LHCN-M2 (cell line): ENCODE measurements at regions not wholly inside any gene's neighbourhood (a gene's known extent, or its start where the extent isn't known, plus 50 kb on each side); places are given as distances from the start of the nearest gene placed in this dataset.
"Not testable (repeated sequence)": the region's sequence is repeated elsewhere in the genome, so short reads cannot be mapped to it uniquely, and the experiment has no call there.

Experiments used
- DNase-seq: peaks from one replicate; pipeline ENCODE4 v3.0.0-alpha.2; 2012; ENCODE audit warnings: low read depth

GRCh38 chr7:89401099-89401498 is 605.6 kb upstream of the TEX47 start:
- DNase-seq, result no peak

- no peak for DNase-seq
Measured at GRCh38 chr7:89401690-89402089, 606.2 kb upstream of the TEX47 start.

GRCh38 chr7:89451911-89452310 is 656.4 kb upstream of the TEX47 start:
- DNase-seq, result no peak

GRCh38 chr7:89456556-89456955 is 661.0 kb upstream of the TEX47 start:
- no peak for DNase-seq

DNA sequence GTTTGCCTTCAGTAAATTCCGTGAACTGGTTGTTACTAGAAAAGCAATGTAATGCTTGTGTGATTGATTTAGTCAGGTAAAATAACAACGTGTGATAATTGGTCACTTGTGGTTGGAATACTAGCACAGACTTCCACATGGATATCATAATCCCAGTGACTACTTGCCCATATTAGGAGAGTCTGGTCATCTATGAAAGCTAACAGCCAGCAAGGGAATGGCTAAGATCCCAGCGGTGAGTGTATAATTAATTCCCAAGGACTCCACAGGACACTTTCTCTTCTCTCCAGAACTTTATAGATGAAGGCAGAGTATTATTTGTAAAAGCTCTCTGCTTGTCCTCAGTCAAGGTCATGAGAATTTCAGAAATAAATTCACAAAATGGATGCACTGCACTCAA is 662.6 kb upstream of the TEX47 start:
- no peak for DNase-seq

DNA sequence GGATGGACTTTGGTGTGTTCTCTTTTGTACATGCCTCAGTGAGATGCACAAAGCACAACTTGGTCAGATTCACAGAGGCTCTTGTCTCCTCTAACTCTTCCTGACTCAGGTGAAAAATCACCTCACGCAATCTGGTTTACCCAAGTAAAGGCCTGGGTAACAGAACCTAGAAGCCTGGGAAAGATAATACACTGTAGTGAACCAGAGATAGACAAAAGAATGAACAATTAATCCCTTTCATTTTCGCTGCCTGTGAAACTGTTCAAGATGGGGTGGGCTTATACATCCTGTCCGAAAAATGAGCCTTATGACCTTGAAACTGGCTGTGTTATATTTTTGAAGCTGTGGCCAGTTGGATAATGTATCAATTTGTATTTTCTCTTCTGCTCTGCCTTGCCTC is 678.9 kb upstream of the TEX47 start:
- no peak for DNase-seq

DNA sequence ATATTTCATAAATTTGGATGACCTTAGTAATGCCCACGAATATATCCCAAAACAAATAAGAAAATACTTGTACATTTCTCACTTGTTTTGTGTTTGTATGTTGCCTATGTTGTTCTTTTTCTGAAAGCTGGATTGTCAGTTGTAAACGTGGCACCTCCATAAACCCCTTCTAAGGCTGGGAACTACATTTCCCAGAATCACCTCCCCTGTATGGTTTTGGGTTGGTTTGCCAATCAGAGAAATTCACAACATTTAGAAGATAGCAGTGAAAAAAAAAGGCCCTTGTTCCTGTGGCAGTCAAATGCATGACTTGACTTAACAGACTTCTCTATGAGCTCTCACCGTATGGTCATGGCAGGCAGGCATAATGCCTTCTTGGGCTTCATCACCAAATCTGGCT is 676.3 kb upstream of the STEAP1 start:
- DNase-seq, result no peak

DNA sequence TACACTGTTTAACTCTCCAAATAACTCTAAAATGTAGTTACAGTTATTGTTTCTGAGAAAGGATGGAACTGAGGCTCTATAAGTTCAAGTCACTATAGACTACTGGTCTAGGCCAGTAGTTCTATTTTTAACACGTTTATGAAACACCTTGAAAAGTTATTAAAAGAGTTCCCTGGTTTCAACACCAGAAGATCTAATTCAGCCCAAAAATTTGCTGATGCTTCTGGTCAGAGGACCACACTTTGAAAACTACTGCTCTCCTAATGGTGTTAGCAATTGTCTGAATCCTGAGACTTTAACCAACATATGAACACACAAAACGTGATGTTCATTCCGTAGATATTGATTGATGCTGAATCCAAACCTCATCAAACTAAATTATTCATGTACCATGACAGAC is 658.6 kb upstream of the STEAP1 start:
- no peak for DNase-seq

- no peak for DNase-seq
Measured at GRCh38 chr7:89500084-89500483, 654.2 kb upstream of the STEAP1 start.

DNA sequence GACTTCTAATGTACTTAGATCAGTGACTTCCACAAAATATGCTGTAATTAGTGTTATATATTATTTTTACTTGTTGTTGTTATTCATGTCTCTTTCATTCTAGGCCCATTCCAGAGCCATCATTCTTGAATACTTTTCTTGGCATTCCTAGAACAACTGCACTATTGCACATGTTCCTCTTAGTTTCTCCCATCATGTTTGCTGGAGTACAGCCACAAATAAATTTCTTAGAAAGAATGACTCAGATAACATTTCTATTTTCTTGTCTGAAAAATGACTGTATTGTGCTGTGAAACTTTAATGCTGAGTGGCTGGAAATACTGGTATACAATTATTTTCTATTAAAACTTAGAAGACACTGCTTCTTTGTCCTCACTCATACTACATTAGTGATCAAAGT is 651.0 kb upstream of the STEAP1 start:
- no peak for DNase-seq

DNA sequence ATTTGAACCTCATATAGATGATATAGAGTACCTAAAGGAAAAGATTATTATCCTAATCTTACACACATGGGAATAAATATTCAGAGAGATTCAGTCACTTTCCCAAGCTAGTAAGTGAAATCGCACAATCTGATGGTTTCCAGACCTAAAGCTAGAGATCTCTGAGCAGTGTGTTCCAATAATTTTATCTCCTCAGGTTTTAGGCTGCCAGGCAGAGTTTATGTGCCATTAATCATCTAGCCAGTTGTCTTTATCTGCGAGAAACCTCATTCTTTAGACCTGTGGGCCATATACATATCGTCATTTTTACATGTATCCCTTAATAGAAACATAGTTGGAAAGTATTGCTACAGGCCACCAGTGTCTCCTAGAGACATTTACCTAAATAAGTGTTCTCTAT is 647.2 kb upstream of the STEAP1 start:
- no peak for DNase-seq

- DNase-seq, result no peak
Measured at GRCh38 chr7:89511900-89512299, 642.4 kb upstream of the STEAP1 start.

- no peak for DNase-seq
Measured at GRCh38 chr7:89514970-89515369, 639.3 kb upstream of the STEAP1 start.

GRCh38 chr7:89517815-89518214 is 636.5 kb upstream of the STEAP1 start:
- DNase-seq, result no peak

GRCh38 chr7:89549768-89550167 is 604.5 kb upstream of the STEAP1 start:
- no peak for DNase-seq

GRCh38 chr7:89554209-89554608 is 600.1 kb upstream of the STEAP1 start:
- DNase-seq, result no peak

DNA sequence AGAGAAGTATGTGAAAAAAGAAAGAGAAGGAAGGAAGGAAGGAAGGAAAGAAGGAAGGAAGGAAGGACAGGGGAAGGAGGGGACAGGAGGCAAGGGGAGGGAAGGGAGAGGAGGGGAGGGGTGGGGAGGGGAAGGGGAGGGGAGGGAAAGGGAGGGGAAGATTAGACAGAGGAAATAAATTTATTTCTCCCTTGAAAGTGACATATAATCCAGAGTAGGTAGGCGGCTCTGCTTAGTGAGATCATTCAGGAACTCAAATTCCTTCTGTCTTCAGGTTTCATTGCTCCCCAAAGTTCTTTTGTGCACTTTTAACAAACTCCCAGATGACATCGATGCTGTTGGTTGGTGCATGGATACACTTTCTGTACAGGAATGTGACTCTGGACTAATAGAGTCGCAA is 594.7 kb upstream of the STEAP1 start:
- DNase-seq, result no peak

GRCh38 chr7:89563597-89563996 is 590.7 kb upstream of the STEAP1 start:
- no peak for DNase-seq

- no peak for DNase-seq
Measured at GRCh38 chr7:89584896-89585295, 569.4 kb upstream of the STEAP1 start.

- no peak for DNase-seq
Measured at GRCh38 chr7:89593125-89593524, 561.1 kb upstream of the STEAP1 start.

DNA sequence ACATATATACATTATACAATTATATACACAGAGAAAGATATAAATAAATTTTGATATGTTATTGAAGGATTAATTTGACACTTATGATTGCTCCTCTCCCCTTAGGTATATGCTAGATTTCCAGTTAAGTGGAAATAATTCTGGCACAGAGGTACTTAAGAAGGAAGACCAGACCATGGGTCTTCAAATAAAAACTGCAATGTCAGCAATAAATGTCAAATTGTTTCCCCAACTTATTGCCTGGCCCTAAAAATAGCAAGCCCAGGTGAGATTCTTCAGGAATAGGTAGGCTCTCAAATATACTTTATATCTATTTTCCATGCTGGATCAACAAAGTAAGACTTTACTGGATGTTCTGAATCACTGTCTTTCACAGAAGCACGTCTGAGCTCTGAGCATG is 551.3 kb upstream of the STEAP1 start:
- DNase-seq, result no peak

DNA sequence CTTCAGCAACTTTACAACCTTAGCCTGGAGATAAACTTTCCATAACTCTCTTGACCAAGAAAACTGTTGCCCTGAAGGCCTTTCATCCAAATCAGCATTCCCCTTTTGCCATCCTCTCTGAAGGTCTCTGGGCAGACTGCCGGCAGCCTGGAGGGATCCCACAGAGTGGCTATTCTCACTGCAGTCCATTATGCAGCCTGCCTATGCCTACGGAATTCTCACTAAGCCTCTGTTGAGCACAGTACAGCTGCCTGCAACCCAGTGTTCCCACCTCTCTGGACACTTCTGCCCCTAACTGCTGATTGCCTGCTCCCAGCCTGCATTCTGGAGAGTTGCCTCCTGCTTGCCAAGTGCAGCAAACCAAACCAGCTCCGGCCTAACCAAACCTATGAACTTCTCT is 548.9 kb upstream of the STEAP1 start:
- DNase-seq, result no peak

- no peak for DNase-seq
Measured at GRCh38 chr7:89606511-89606910, 547.8 kb upstream of the STEAP1 start.

- no peak for DNase-seq
Measured at GRCh38 chr7:89607792-89608191, 546.5 kb upstream of the STEAP1 start.

DNA sequence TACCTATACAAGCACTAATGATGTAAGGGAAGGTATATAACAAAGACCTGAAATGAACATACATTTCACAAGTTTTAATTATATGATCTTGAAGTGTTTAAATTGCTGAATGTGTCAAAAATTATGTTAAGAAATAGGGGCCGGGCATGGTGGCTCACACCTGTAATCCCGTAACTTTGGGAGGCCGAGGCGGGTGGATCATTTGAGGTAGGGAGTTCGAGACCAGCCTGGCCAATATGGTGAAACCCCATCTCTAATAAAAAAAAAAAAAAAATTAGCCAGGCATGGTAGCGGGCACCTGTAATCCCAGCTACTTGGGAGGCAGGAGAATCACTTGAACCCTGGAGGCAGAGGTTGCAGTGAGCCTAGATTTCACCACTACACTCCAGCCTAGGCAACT is 537.4 kb upstream of the STEAP1 start:
- not testable (repeated sequence) for DNase-seq
